GM18858 (cell line): ENCODE measurements at regions not wholly inside any gene's neighbourhood (a gene's known extent, or its start where the extent isn't known, plus 50 kb on each side); places are given as distances from the start of the nearest gene placed in this dataset.
"Not testable (repeated sequence)": the region's sequence is repeated elsewhere in the genome, so short reads cannot be mapped to it uniquely, and the experiment has no call there.

Experiments
- ATAC-seq: cut with Tn5 transposase; IDR thresholded peaks from one replicate; pipeline ENCODE4 v1.9.1; 2021; ENCODE audit not compliant: unreplicated experiment

DNA sequence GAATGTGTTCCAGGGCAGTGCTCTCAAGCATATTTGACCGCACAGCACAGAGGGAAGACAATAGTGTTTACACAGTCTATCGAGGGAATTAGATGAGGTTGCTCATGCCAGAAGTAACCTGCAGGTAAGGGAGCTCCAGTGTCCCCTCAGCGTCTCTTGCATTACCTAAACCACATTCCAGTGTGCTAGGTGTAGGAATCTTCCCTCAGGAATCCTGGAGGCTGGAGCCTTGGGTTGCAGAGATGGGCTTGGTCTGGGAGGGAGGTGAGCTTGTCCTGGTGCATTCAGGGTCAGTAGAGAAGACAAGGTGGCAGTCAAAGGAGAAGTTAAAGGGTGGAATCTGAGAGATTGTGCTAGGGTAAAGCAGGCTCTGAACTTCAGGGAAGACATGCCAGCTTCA lies 56.3 kb downstream of the SOX14 start:
- ATAC-seq = no peak

DNA sequence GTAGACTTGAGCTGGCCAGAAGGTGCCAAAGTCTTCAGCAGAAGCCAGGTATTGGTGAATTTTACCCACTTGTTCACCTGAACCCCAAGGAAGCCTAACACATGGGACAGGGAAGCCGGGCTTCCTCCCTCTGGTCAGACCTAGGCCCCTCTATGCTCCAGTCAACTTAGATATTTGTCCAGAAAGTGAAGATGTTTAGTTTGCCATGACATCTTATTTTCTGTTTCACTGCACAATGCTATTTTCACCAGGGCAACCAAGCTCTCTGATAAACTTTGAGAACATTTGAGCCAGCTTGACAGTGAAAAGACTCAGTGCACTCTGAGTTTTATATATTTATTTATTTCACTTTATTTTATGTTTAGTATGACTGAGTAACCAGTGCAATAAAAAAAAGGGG lies 71.0 kb downstream of the SOX14 start:
- no peak for ATAC-seq

DNA sequence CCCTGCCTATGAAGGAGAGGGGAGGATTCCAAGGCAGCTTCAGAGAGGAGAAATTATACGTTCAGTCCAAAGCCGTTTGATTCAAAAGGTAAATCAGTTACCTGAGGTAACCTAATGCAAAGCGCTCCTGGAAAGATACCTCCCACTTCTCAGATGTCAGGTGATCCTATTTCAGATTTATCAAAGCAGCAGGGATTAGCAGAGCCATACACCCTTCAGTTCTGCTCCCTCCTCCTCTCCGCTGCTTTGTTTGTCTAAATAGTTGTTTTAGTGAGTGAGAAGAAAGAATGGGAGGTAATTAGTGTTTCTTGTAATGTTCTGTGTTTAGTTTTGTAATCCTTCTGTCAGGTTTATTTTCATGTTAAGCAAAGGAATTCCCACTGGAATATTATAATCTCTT lies 81.1 kb downstream of the SOX14 start:
- ATAC-seq = no peak

DNA sequence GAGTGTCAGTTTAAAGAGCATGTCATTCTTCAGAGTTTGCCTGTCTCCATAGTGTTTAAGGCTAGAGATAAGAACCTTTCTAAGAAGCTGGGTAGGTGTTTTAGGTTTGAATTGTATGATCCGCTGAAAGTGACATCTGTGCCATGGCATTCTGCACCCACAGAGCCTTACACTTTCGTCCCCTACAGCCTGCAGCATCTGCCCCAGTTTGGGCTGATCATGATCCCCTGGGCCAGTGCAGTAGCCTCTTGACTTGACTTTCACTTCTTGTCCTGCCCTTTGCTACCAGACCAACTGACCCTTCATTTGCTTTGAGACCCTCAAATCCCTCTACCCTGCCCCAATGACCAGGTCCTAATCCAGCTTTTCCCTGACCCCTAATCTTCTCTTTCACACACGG lies 81.6 kb downstream of the SOX14 start:
- ATAC-seq = no peak

DNA sequence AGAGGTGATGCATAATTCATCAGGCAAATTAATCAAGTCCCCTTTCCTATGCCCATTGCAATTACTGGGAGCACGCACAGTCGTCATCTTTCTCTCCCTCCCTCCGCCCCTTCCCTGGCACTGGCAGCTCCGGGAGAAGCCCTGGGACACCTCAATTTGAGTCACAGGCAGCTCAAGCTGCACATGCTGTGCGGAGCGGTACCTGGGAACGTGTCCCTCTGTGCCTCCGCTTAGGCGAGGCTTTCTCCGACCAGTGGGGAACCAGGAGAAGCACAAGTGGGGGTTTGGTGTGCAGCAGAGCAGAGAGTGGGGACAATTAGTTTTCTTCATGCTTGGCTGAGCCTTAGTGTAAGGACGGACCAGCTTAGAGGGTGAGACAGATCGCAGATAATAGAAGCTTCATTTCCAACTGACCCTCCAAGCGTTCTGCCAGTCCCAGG lies 88.3 kb downstream of the SOX14 start:
- ATAC-seq = no peak

DNA sequence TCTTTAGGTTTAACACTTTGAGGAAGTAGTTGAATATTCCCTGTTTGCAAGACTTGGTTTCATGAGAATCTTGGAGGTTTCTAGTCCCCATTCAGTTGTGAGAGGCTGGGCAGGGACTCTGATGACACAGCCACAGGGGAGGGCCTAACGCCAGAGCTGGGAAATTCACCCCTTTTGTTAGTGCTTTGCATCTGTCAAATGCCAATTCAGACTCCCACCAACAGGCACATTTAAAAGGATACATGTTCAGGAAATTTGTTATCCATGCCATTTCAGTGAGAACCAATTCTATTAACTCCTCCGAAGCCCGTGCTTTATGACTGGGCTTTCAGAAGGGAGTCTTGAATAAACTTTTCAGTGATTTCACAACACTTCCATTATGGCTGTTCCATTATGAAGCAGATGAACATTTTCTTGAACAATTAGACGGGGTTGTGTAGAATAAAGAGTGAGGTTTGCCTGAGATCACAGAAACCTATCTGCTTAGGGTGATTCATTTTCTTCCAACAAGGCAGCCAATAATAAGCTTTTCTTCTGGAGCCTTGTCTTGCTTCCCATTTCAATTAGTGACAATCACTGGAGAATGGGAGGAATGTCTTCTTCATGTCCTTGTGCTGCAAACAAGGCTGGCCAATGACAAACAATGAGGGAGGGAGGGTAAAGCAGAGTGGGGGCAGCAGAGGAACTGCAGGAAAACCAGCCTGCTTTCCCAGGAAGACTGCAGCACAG lies 90.6 kb downstream of the SOX14 start:
- no peak for ATAC-seq

- ATAC-seq = no peak
These were observed 101.9 kb downstream of the SOX14 start for GRCh38 chr3:137866001-137866400.

DNA sequence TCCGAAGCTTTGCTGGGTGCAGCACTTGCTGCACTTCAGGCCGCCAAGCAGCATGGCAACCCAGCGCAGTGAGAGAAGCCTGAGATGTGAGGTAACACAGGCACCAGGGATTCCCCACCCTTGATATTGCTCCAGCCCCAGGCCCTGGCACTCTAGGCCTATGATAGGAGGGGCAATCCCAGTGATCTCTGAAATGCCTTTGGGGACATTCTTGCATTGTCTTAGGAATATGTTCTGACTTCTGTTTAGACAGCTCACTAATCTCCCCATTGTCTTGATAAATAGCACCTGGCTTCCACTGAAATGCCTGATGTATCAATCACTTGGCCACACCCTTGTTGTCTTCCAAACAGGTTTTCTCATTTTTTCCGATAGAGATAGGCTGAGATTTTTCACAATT lies 102.8 kb downstream of the SOX14 start:
- no peak for ATAC-seq

DNA sequence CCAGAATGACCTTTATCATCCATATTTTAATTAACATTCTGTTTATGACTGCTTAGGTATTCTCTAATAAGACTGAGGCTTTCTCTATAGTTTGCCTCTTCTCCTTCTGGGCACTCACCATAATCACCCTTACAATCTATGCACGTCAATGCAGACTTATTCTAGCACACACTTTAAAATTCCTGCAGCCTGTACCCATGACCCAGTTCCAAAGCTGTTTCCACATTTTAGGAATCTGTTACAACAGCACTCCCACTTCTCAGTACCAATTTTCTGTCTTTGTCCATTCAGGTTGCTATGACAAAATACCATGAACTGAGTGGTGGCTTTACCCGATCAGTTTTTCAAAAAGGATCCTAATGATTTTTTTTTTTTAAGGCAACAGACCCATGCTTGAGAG lies 103.5 kb downstream of the SOX14 start:
- no peak for ATAC-seq

DNA sequence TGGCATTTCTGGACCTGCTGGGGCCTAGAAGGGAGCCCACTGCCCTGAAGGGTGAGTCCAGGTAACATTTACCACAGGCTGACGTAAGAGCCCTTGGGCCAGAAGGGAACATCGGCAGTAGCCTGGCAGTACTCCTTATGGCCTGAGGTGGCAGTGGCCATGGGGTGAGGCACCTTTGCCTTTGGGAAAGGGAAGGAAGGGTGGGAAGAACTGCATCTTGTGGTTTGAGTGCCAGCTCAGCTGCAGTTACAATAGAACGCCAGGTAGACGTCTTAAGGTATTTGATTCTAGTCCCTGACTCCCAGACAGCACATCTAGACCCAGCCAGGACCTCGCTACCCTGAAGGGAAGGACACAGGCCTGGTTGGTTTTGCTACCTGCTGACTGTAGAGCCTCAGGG lies 104.9 kb downstream of the SOX14 start:
- no peak for ATAC-seq

GRCh38 chr3:137872589-137872988 lies 108.5 kb downstream of the SOX14 start:
- ATAC-seq = not testable (repeated sequence)

GRCh38 chr3:137896842-137897241 lies 113.1 kb upstream of the CLDN18 start:
- not testable (repeated sequence) for ATAC-seq

DNA sequence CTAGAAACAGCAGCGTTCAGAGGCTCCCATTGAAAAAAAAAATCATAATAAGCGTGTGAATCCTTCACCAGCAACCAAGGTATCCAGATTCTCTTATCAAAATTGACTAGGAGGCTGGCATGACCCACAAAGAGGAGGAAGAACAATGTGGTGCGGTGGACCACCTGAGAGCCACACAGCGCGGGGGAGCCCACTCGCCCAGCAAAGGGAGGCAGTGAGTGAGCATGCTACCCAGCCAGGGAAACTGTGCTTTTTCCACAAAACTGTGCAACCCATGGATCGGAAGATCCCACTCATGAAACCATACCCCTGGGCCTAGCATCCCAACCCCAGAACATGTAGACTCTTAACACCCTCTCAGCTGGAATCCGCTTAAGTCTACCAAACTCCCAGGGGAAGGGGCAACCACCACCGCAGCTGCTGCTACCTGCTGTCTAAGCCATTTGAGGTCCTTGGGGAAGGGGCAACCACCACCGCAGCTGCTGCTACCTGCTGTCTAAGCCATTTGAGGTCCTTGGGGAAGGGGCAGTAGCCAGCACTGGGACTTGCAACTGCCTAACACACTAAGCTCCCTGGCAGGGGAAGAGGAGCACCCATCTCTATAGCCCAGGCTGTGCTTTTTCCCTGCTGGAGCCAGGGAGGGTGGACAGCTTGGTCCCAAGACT lies 102.8 kb upstream of the CLDN18 start:
- no peak for ATAC-seq

GRCh38 chr3:137924628-137925027 lies 85.3 kb upstream of the CLDN18 start:
- ATAC-seq = no peak

DNA sequence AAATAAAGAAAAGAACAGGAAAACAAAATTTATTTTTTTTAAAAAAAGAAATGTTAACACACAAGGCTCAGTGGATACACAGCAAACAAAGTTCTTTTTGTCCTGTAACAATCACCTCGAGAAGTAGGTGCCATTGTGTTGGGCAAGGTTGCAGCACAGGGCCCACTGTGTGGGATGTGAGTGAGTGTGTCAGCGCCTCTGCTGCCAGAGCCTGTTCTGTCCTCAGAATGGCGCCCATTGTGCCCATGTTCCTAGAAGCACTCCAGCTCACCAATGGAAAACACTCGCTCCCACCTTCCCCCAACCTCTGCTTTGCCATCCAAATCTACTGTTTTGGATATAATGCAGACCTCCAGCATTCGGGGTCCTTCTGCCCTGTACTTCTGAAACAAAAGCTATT lies 84.9 kb upstream of the CLDN18 start:
- ATAC-seq = no peak

GRCh38 chr3:137926991-137927390 lies 83.0 kb upstream of the CLDN18 start:
- no peak for ATAC-seq

DNA sequence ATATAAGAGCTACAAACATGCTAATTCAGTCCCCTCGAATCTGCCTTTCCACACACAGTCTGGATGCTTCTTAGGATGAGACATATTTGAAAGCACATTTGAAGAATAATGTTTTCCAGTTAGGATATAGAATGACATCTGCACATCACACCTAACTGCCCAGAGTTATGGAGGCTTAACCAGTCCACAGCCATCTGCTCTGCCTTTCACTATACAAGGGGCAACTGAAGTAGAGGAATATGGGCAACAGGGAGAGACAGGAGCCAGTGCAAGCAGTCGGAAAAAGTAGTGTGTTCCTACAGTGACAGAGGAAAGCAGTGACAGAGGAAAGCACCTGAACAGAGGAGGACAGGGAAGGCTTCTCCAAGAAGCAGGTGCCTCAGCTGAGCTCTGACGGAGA lies 79.0 kb upstream of the CLDN18 start:
- no peak for ATAC-seq

GRCh38 chr3:137938876-137939275 lies 71.1 kb upstream of the CLDN18 start:
- ATAC-seq = no peak

GRCh38 chr3:137944593-137944992 lies 65.4 kb upstream of the CLDN18 start:
- ATAC-seq = no peak

- ATAC-seq = peak; percentile 53
These were observed 63.5 kb upstream of the CLDN18 start for GRCh38 chr3:137946356-137946973.

DNA sequence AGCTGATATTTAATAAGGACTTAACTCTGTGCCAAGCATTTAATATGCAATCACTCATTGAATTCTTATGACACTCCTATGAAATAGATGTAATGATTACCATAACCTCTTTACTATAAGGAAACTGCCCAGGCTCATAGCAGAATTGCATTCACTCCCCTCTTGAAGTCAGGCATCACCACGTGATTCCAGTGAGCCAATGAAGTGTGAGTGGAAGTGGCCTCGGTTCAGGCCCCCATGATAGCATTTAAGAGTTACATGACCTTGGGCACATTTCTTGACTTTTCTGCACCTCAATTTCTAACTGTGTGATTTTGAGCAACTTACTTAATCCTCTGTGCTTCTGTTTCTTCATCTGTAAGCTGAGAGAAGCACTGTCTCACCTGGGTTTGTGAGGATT lies 62.8 kb upstream of the CLDN18 start:
- ATAC-seq = no peak

GRCh38 chr3:137948400-137949072 lies 61.4 kb upstream of the CLDN18 start:
- no peak for ATAC-seq
